SK-MEL-5 (cell line): ENCODE measurements at regions not wholly inside any gene's neighbourhood (a gene's known extent, or its start where the extent isn't known, plus 50 kb on each side); places are given as distances from the start of the nearest gene placed in this dataset.
"Not testable (repeated sequence)": the region's sequence is repeated elsewhere in the genome, so short reads cannot be mapped to it uniquely, and the experiment has no call there.

Experiments used
- DNase-seq: peaks from one replicate; pipeline ENCODE4 v3.0.0-alpha.2; 2016; ENCODE audit warnings: low read depth, low spot score
- in situ Hi-C: cut with HindIII; loops from 2 replicates; pipeline ENCODE4 v1.10.0; 2016; ENCODE audit warnings: low sequenced_read_pairs, high pct_unique_total_duplicates, low pct_unique_long_range_greater_than_20kb

DNA sequence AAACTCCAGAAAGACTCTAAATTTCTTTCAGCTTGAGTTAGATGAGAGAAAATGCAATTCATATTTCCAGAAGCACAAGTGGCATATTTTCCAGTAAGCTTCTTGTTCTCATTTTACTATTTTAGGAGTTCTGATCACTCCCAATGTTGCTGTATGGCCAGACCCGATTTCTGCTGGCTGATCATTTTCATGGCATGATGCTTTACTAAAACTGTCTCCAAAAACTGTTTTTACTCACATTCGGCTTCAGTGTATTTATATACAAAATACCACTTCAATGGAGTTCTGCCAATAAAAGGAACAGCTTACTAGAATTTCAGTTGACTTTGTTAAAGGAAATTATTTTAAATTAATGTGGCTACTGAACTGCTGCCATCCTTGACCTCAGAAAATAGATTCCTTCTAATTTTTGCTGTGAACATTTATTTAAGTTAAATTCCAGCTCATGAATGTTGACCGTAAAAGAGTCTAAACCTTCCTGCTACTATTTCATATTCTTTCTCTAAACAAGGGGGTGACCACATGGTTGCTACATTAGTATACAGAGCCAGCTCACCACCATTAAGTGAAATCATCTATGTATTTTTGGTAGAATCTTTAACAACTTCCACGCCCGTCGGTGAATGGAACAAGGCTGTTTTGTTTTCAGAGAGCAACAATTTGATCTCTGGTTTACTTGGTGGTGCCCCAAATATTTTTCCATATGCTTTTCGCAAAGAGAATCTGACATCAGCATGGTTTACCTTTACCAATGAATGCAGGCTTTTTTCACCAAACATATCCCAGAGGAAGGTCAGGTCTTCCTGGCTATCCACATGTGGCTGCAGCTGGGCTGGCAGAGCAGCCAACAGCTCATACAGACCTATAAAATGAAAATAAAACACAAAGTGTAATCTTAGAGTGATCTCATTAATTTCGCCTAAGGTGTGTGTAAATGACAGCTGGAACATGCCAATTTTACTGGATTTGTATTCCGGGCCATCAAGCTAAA lies 101.2 kb downstream of the MPP7 start:
- in situ Hi-C loops = no loop called here
- no peak for DNase-seq

DNA sequence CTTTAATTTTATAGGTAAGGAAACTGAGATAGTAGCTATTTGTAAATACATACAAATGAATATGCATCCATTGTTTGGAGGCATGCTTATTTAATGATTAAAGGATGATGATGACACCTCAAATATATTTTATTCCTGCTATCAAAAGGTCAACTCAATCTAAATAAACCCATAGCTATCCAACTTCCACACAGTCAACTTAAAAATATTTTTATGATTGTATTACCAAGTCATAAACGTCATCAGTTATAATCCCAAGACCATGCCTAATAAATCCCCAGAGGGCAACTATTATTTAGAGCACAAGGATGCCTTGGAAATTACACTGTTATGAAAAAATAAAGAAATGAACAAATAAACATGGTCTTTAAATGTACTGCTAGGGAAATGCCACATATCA lies 102.1 kb downstream of the MPP7 start:
- in situ Hi-C loops = no loop called here
- DNase-seq = no peak

GRCh38 chr10:28199941-28200340 lies 102.9 kb downstream of the MPP7 start:
- no peak for DNase-seq
- in situ Hi-C loops = no loop called here

- in situ Hi-C loops = no loop called here
- DNase-seq = no peak
Measured at GRCh38 chr10:28190196-28190595, 112.7 kb downstream of the MPP7 start.

GRCh38 chr10:28188526-28188925 lies 114.3 kb downstream of the MPP7 start:
- no peak for DNase-seq
- in situ Hi-C loops = no loop called here

- DNase-seq = no peak
- in situ Hi-C loops = no loop called here
Measured at GRCh38 chr10:28186887-28187578, 115.8 kb downstream of the MPP7 start.

DNA sequence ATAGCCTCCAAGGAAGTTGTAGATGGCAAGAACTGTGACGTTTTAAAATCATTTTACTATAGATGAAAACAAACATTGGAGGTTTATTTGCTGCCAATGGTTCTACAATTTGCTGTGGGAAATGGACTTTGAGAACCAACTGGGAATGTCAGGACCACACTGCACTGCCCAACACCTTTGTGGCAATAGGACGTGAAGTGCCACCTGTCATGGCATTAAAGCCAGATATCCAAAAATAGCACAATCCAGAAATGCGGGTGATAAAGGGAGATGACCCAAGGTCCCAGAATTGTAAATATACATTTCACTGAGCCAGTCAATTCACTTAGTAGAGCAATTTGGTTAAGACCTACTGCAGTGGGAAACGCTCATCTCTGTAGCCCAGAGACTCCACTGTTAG lies 116.4 kb downstream of the MPP7 start:
- in situ Hi-C loops = no loop called here
- no peak for DNase-seq

GRCh38 chr10:28184810-28185209 lies 118.1 kb downstream of the MPP7 start:
- in situ Hi-C loops = no loop called here

DNA sequence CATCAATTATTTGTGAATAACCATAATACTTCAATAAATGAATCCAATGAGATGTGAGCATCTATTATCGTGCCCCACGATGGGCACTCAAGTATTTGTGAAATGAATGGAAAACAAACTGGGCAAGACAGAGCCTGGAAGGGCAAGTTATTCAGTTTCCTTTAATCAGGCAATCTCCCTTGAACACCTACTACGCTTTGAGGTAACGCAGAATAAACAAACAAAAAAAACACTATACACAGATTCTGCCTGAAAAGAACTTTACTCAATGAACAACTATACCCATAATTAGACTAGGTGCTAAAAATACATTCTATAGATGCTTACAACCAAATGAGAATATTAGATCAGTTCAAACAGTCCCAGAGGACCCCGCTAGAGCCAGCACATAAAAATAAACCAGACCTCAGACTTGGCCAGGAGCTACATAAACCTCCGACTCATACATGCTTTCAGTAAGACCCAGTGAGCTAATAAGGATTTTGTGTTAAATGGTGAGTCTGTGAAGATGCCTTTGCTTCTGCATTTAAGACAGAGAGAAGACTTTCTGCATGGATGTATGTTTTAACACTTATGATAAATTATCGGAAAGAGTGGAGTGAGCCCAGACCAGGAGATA lies 121.3 kb downstream of the MPP7 start:
- in situ Hi-C loops = no loop called here
- DNase-seq = no peak

More at GRCh38 chr10:28184810-28185209, 118.1 kb downstream of the MPP7 start:
- no peak for DNase-seq

- in situ Hi-C loops = no loop called here
- DNase-seq = no peak
Measured at GRCh38 chr10:28180654-28181053, 122.2 kb downstream of the MPP7 start.

DNA sequence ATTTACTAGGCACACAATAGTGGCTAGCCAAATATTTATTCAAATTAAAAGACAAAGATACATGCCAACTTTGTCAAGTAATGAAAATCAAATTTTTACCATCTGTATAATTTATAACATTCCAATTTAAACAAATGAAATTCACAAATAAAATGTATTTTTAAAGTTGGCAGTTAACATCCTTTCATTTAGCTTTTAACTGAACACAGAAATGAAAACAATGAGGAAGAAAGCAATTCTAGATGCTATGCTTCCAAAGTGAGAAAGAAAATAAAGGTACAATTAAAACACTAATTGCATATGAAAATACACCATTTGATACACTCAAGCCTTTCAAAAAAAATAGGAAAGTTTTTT lies 123.1 kb downstream of the MPP7 start:
- no peak for DNase-seq
- in situ Hi-C loops = no loop called here

DNA sequence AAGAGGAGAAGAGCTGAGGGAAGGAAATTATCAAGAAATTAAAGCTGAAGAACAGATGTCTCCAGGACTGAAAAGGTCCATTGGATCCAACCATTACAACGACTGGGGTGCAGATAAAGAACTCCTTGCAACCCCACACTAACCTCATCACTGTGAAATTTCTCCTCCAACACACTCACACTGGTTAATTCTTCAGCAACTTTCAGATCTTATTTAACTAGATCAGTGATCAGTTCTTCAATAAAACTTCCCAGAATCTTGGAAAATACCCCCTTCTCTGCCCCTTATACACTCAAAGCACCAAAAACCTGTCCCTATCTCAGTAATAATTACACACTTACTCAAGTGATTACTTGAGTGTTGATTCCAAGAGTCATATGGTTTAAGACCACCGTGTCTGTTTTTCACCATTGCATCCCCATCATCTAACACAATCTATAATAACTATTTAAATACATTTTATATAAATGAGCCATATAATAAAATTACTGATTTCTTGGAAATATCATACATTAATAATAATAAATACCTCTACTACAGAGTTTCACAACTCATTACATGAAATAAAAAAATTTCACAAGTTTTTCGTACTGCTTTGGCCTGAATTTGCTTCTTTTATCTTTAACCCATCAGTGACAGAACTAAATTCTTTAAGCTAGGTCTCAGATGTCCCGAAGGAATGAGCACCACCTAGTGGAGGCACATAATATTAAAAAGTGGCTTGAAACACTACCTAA lies 123.7 kb downstream of the MPP7 start:
- in situ Hi-C loops = no loop called here
- DNase-seq = peak; percentile 63

GRCh38 chr10:28177944-28178637 lies 124.8 kb downstream of the MPP7 start:
- in situ Hi-C loops = no loop called here

DNA sequence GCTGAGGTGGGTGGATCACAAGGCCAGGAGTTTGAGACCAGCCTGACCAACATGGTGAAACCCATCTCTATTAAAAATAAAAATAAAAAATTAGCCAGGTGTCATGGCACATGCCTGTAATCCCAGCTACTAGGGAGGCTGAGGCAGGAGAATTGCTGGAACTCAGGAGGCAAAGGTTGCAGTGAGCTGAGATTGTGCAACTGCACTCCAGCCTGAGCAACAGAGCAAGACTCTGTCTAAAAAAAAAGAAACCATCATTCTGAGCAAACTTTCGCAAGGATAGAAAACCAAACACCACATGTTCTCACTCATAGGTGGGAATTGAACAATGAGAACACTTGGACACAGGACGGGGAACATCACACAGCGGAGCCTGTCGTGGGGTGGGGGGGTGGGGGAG lies 126.4 kb downstream of the MPP7 start:
- DNase-seq, in situ Hi-C loops: not testable (repeated sequence)

More at GRCh38 chr10:28177944-28178637, 124.8 kb downstream of the MPP7 start:
- DNase-seq = no peak

DNA sequence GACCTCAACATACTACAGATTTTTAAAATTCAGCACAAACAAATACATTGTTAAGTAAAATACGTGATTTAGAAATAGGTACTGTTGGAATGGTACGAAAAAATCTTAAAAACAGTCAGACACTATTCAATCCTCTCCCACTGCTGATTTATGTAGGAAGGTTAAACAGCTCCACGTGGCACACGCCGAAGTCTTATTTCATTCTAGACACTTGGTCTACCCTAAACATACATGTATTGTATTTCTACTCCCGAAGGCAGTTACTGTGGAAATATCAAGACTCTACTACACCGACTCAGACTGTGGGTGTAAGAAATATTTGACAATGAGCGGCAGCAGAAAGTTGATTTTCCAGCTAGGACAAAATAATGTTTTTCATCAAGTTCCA lies 130.6 kb downstream of the MPP7 start:
- in situ Hi-C loops = no loop called here

DNA sequence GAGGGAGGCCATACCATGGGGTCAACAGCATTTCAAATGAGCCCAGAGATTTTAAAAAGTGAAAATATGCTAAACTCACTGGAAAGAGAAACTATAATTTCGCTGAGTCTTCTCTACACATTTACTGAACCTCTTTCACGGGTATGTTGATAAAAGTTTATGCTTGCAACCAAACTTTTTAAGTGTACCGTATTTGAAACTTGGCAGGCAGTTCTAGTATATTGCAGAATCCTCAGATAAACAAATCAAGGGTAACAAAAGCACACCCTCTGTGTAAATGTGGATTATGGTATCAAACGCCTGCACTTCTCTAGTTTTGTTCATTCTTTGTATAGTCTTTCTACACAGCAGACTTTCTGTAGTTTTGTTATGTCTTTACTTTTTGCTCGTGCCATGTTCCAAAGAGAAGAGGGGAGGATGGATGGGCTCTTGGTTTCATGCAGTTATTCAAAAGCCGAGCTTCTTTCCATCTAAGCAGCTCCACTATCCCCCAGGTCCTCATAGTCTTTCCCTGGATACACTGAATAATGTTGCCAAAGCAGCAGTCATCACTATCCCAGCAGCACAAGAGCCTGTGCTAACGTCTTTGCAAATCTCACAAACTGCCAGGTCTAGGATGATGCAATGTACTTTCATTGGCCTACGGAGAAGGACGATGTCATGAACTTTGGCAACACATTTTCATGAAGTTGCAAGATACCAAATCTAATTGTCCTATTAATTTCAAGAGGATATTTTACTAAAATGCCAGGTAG lies 131.2 kb downstream of the MPP7 start:
- no peak for DNase-seq
- in situ Hi-C loops = no loop called here

More for the DNA sequence above, 130.6 kb downstream of the MPP7 start:
- DNase-seq = no peak

DNA sequence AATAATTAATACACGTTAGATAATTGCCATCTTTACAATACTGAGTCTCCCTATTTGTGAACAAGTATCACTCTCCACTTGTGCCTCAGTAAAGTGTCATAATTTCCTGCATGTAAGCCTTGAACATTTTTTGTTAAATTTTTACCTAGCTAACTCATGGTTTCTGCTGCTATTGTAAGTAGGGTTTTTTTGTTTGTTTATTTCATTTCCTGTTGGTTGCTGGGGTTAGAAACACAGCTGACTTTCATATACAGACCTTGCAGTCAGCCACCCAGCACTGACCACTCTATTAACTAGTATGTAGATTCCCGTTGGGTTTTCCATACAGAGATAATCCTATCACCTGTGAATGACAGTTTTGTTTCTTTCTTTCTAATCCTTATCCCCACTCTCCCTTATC lies 133.3 kb downstream of the MPP7 start:
- in situ Hi-C loops = no loop called here
- no peak for DNase-seq
